Femur (tissue), 1 donor: ENCODE measurements at regions not wholly inside any gene's neighbourhood (a gene's known extent, or its start where the extent isn't known, plus 50 kb on each side); places are given as distances from the start of the nearest gene placed in this dataset.
A peak's percentile ranks its signal among the peaks of the same experiment; 100 is the strongest.
"Not testable (repeated sequence)": the region's sequence is repeated elsewhere in the genome, so short reads cannot be mapped to it uniquely, and the experiment has no call there.

Experiments
- DNase-seq: peaks from one replicate; pipeline ENCODE4 v3.0.0-alpha.2; 2017

- no peak for DNase-seq
Observed at GRCh38 chr10:65769828-65770227, 1156.0 kb upstream of the LRRTM3 start.

GRCh38 chr10:65778753-65779152, 1147.1 kb upstream of the LRRTM3 start:
- no peak for DNase-seq

- DNase-seq, result no peak
Observed at GRCh38 chr10:65779985-65780384, 1145.9 kb upstream of the LRRTM3 start.

GRCh38 chr10:65786279-65786678, 1139.6 kb upstream of the LRRTM3 start:
- no peak for DNase-seq

GRCh38 chr10:65787571-65787970, 1138.3 kb upstream of the LRRTM3 start:
- no peak for DNase-seq

GRCh38 chr10:65788271-65788670, 1137.6 kb upstream of the LRRTM3 start:
- no peak for DNase-seq

- DNase-seq, result no peak
Observed at GRCh38 chr10:65791979-65792378, 1133.9 kb upstream of the LRRTM3 start.

- no peak for DNase-seq
Observed at GRCh38 chr10:65793738-65794425, 1132.0 kb upstream of the LRRTM3 start.

- DNase-seq, result not testable (repeated sequence)
Observed at GRCh38 chr10:65794861-65795260, 1131.0 kb upstream of the LRRTM3 start.

GRCh38 chr10:65796472-65796871, 1129.4 kb upstream of the LRRTM3 start:
- DNase-seq, result no peak

- DNase-seq, result no peak
Observed at GRCh38 chr10:65798133-65798532, 1127.7 kb upstream of the LRRTM3 start.

- no peak for DNase-seq
Observed at GRCh38 chr10:65802391-65802790, 1123.4 kb upstream of the LRRTM3 start.

- no peak for DNase-seq
Observed at GRCh38 chr10:65805511-65805910, 1120.3 kb upstream of the LRRTM3 start.

GRCh38 chr10:65805993-65806392, 1119.8 kb upstream of the LRRTM3 start:
- no peak for DNase-seq

GRCh38 chr10:65808687-65809333, 1117.0 kb upstream of the LRRTM3 start:
- DNase-seq, result no peak

- no peak for DNase-seq
Observed at GRCh38 chr10:65811931-65812525, 1113.8 kb upstream of the LRRTM3 start.

- no peak for DNase-seq
Observed at GRCh38 chr10:65816536-65816935, 1109.3 kb upstream of the LRRTM3 start.

- no peak for DNase-seq
Observed at GRCh38 chr10:65818990-65819389, 1106.8 kb upstream of the LRRTM3 start.

- peak; percentile 40 for DNase-seq
Observed at GRCh38 chr10:65827359-65827758, 1098.5 kb upstream of the LRRTM3 start.

- no peak for DNase-seq
Observed at GRCh38 chr10:65838811-65839210, 1087.0 kb upstream of the LRRTM3 start.

- DNase-seq, result no peak
Observed at GRCh38 chr10:65843203-65843602, 1082.6 kb upstream of the LRRTM3 start.

- no peak for DNase-seq
Observed at GRCh38 chr10:65845916-65846315, 1079.9 kb upstream of the LRRTM3 start.

GRCh38 chr10:65846541-65846940, 1079.3 kb upstream of the LRRTM3 start:
- DNase-seq, result no peak

GRCh38 chr10:65846949-65847348, 1078.9 kb upstream of the LRRTM3 start:
- DNase-seq, result no peak
